Naive thymus-derived CD4-positive, alpha-beta T cell (primary cell): ENCODE measurements at regions not wholly inside any gene's neighbourhood (a gene's known extent, or its start where the extent isn't known, plus 50 kb on each side); places are given as distances from the start of the nearest gene placed in this dataset.

Source experiments
- ATAC-seq: fragments of 150-1000 bp; cut with Tn5 transposase; 2 replicates; pipeline ENCODE4 v1.10.0; 2021; ENCODE audit warnings: mild to moderate bottlenecking, moderate library complexity
- CTCF ChIA-PET: fragments of 350-600 bp; sonication (Branson Sonifier 250); formaldehyde crosslinking; loops from one replicate; lab custom pipeline; 2021; ENCODE audit warnings: antibody characterized with exemption; lab: Charles Lee
- POLR2A ChIA-PET: fragments of 350-600 bp; sonication (Branson Sonifier 250); formaldehyde crosslinking; loops from one replicate; lab custom pipeline; 2021; ENCODE audit warnings: antibody characterized with exemption, inconsistent platforms; lab: Charles Lee
- DNase-seq, 9 donors: peaks; one replicate each; pipeline versions ENCODE4 v3.0.0 to v3.0.0-alpha.2; 2020 to 2022; ENCODE audit warnings: mixed read lengths in 1 of 9
- H3K27ac ChIP-seq: one replicate; pipeline ENCODE4 v1.7.0; 2013; ENCODE audit warnings: mild to moderate bottlenecking, low read depth, low read length, moderate library complexity
- H3K27me3 ChIP-seq, 2 donors: one replicate each; pipeline ENCODE4 v1.7.0; 2013; ENCODE audit warnings: low read length in 2 of 2, mild to moderate bottlenecking in 2 of 2, moderate library complexity in 2 of 2; ENCODE audit not compliant: control insufficient read depth in 2 of 2, insufficient read depth in 2 of 2
- H3K36me3 ChIP-seq, 3 experiments: 1 replicate in 2 of 3; 2 replicates in 1 of 3; pipeline ENCODE4 v1.7.0; 2013; ENCODE audit warnings: low read length in 3 of 3, mild to moderate bottlenecking in 3 of 3, moderate library complexity in 1 of 3; ENCODE audit not compliant: insufficient read depth in 3 of 3, control insufficient read depth in 2 of 3
- H3K4me1 ChIP-seq, 2 donors: one replicate each; pipeline ENCODE4 v1.7.0; 2013; ENCODE audit warnings: low read length in 2 of 2, mild to moderate bottlenecking in 2 of 2, moderate library complexity in 1 of 2; ENCODE audit not compliant: control insufficient read depth in 2 of 2, insufficient read depth in 2 of 2
- H3K4me3 ChIP-seq: 2 replicates; pipeline ENCODE4 v1.7.0; 2013; ENCODE audit warnings: mild to moderate bottlenecking, low read length
- H3K9me3 ChIP-seq, 3 experiments: 1 replicate in 2 of 3; 2 replicates in 1 of 3; pipeline ENCODE4 v1.7.0; 2013; ENCODE audit warnings: low read length in 3 of 3; ENCODE audit not compliant: control insufficient read depth in 2 of 3
- H3K27ac Mint-ChIP-seq, 9 donors: one replicate each; pipeline ENCODE4 v1.8.0; 2020 to 2022; ENCODE audit warnings: mixed read lengths in 9 of 9, mild to moderate bottlenecking in 8 of 9, moderate library complexity in 5 of 9, inconsistent platforms in 2 of 9
- H3K27me3 Mint-ChIP-seq, 5 donors: one replicate each; pipeline ENCODE4 v1.8.0; 2021 to 2022; ENCODE audit warnings: mixed read lengths in 5 of 5, mild to moderate bottlenecking in 1 of 5
- H3K36me3 Mint-ChIP-seq, 5 donors: one replicate each; pipeline ENCODE4 v1.8.0; 2020 to 2022; ENCODE audit warnings: mixed read lengths in 5 of 5, mild to moderate bottlenecking in 3 of 5, inconsistent platforms in 1 of 5
- H3K4me1 Mint-ChIP-seq, 7 donors: one replicate each; pipeline ENCODE4 v1.8.0; 2020 to 2022; ENCODE audit warnings: mixed read lengths in 7 of 7, mild to moderate bottlenecking in 3 of 7, inconsistent platforms in 1 of 7
- H3K4me3 Mint-ChIP-seq, 10 donors: one replicate each; pipeline ENCODE4 v1.8.0; 2020 to 2022; ENCODE audit warnings: mild to moderate bottlenecking in 10 of 10, mixed read lengths in 10 of 10, moderate library complexity in 6 of 10, inconsistent platforms in 2 of 10
- H3K9me3 Mint-ChIP-seq, 11 donors: one replicate each; pipeline ENCODE4 v1.8.0; 2020 to 2022; ENCODE audit warnings: mixed read lengths in 11 of 11, mild to moderate bottlenecking in 4 of 11, inconsistent platforms in 1 of 11, moderate library complexity in 1 of 11
- intact Hi-C, 2 donors: fragments of 100-400 bp; cut with micrococcal nuclease; formaldehyde crosslinking; loops; one replicate each; pipeline ENCODE4 v1.15.1; 2023

GRCh38 chr2:234764372-234764771 lies 187.4 kb upstream of the SH3BP4 start:
- H3K36me3 ChIP-seq, result no peaks in the 10 kb centered on the region
- intact Hi-C loops, result no loop called here
- peaks cover 0 to 42% (median 25%) of the 10 kb centered on the region in 5 donors for H3K27me3 Mint-ChIP-seq
- H3K27me3 ChIP-seq, result no peaks in the 10 kb centered on the region
- ChIA-PET POLR2A (no interaction called here), CTCF (no interaction called here)
- no peak overlapping the region for H3K4me3 Mint-ChIP-seq
- H3K36me3 Mint-ChIP-seq, result no peaks in the 10 kb centered on the region
- H3K4me3 ChIP-seq, result no peak overlapping the region
- no peak for DNase-seq
- no peak overlapping the region for H3K27ac Mint-ChIP-seq
- peaks cover 0 to 15% (median 6%) of the 10 kb centered on the region in 11 donors for H3K9me3 Mint-ChIP-seq
- no peaks in the 10 kb centered on the region for H3K9me3 ChIP-seq
- no peaks in the 10 kb centered on the region for H3K4me1 ChIP-seq
- no peaks in the 10 kb centered on the region for H3K4me1 Mint-ChIP-seq
- no peak for ATAC-seq
- H3K27ac ChIP-seq, result no peak overlapping the region

GRCh38 chr2:234763002-234763873 lies 188.6 kb upstream of the SH3BP4 start:
- intact Hi-C loops, result no loop called here
- H3K9me3 ChIP-seq, result no peaks in the 10 kb centered on the region
- peaks cover 0 to 45% (median 33%) of the 10 kb centered on the region in 5 donors for H3K27me3 Mint-ChIP-seq
- H3K4me1 ChIP-seq, result no peaks in the 10 kb centered on the region
- peaks cover 0 to 22% (median 6%) of the 10 kb centered on the region in 11 donors for H3K9me3 Mint-ChIP-seq
- H3K4me1 Mint-ChIP-seq, result no peaks in the 10 kb centered on the region
- no peak overlapping the region for H3K27ac Mint-ChIP-seq
- H3K27me3 ChIP-seq, result no peaks in the 10 kb centered on the region
- no peaks in the 10 kb centered on the region for H3K36me3 ChIP-seq
- ChIA-PET POLR2A (no interaction called here), CTCF (no interaction called here)
- no peak for DNase-seq
- no peak overlapping the region for H3K27ac ChIP-seq
- ATAC-seq, result no peak
- H3K4me3 Mint-ChIP-seq, result no peak overlapping the region
- H3K4me3 ChIP-seq, result no peak overlapping the region
- H3K36me3 Mint-ChIP-seq, result no peaks in the 10 kb centered on the region

GRCh38 chr2:234761910-234762309 lies 189.9 kb upstream of the SH3BP4 start:
- Mint-ChIP-seq H3K4me1 (no peaks in the 10 kb centered on the region), H3K9me3 (peaks cover 0 to 23% (median 6%) of the 10 kb centered on the region in 11 donors), H3K27me3 (peaks cover 0 to 40% (median 34%) of the 10 kb centered on the region in 5 donors), H3K36me3 (no peaks in the 10 kb centered on the region), H3K27ac (no peak overlapping the region), H3K4me3 (no peak overlapping the region)
- DNase-seq (no peak), ATAC-seq (no peak)
- Histone ChIP-seq H3K27ac (no peak overlapping the region), H3K27me3 (no peaks in the 10 kb centered on the region), H3K36me3 (no peaks in the 10 kb centered on the region), H3K4me1 (no peaks in the 10 kb centered on the region), H3K9me3 (no peaks in the 10 kb centered on the region), H3K4me3 (no peak overlapping the region)
- POLR2A ChIA-PET, result no interaction called here
- CTCF ChIA-PET, result no interaction called here
- intact Hi-C loops, result no loop called here

GRCh38 chr2:234754126-234754525 lies 197.7 kb upstream of the SH3BP4 start:
- H3K36me3 Mint-ChIP-seq, result peaks cover 0 to 3% (median 0%) of the 10 kb centered on the region in 5 donors
- no peaks in the 10 kb centered on the region for H3K4me1 ChIP-seq
- POLR2A ChIA-PET, result no interaction called here
- no peak overlapping the region for H3K4me3 ChIP-seq
- H3K27me3 ChIP-seq, result no peaks in the 10 kb centered on the region
- ATAC-seq (no peak), DNase-seq (no peak)
- intact Hi-C loops, result no loop called here
- no peak overlapping the region for H3K27ac Mint-ChIP-seq
- H3K36me3 ChIP-seq, result no peaks in the 10 kb centered on the region
- no peaks in the 10 kb centered on the region for H3K9me3 ChIP-seq
- H3K4me3 Mint-ChIP-seq, result no peak overlapping the region
- H3K27me3 Mint-ChIP-seq, result peaks cover 0 to 16% (median 10%) of the 10 kb centered on the region in 5 donors
- H3K9me3 Mint-ChIP-seq, result peaks cover 0 to 21% (median 2%) of the 10 kb centered on the region in 11 donors
- CTCF ChIA-PET, result no interaction called here
- no peak overlapping the region for H3K27ac ChIP-seq
- no peaks in the 10 kb centered on the region for H3K4me1 Mint-ChIP-seq

- H3K36me3 ChIP-seq, result no peaks in the 10 kb centered on the region
- no peaks in the 10 kb centered on the region for H3K4me1 Mint-ChIP-seq
- H3K27ac ChIP-seq, result no peak overlapping the region
- H3K27me3 Mint-ChIP-seq, result peaks cover 0 to 15% (median 11%) of the 10 kb centered on the region in 5 donors
- peaks cover 0 to 21% (median 2%) of the 10 kb centered on the region in 11 donors for H3K9me3 Mint-ChIP-seq
- ATAC-seq (no peak), DNase-seq (no peak)
- H3K4me3 Mint-ChIP-seq, result no peak overlapping the region
- H3K9me3 ChIP-seq, result no peaks in the 10 kb centered on the region
- H3K4me1 ChIP-seq, result no peaks in the 10 kb centered on the region
- H3K27ac Mint-ChIP-seq, result no peak overlapping the region
- H3K36me3 Mint-ChIP-seq, result peaks cover 0 to 3% (median 0%) of the 10 kb centered on the region in 5 donors
- POLR2A ChIA-PET, result no interaction called here
- CTCF ChIA-PET, result no interaction called here
- no peak overlapping the region for H3K4me3 ChIP-seq
- intact Hi-C loops, result no loop called here
- no peaks in the 10 kb centered on the region for H3K27me3 ChIP-seq
Measured at GRCh38 chr2:234753701-234754100, 198.1 kb upstream of the SH3BP4 start.

GRCh38 chr2:234752966-234753365 lies 198.9 kb upstream of the SH3BP4 start:
- Mint-ChIP-seq H3K36me3 (peaks cover 0 to 3% (median 0%) of the 10 kb centered on the region in 5 donors), H3K27me3 (peaks cover 0 to 15% (median 11%) of the 10 kb centered on the region in 5 donors), H3K9me3 (peaks cover 0 to 23% (median 3%) of the 10 kb centered on the region in 11 donors), H3K4me1 (no peaks in the 10 kb centered on the region), H3K27ac (no peak overlapping the region), H3K4me3 (no peak overlapping the region)
- no peak for ATAC-seq
- Histone ChIP-seq H3K4me3 (no peak overlapping the region), H3K36me3 (no peaks in the 10 kb centered on the region), H3K27ac (no peak overlapping the region), H3K4me1 (no peaks in the 10 kb centered on the region), H3K27me3 (no peaks in the 10 kb centered on the region), H3K9me3 (no peaks in the 10 kb centered on the region)
- no peak for DNase-seq
- intact Hi-C loops, result no loop called here
- ChIA-PET CTCF (no interaction called here), POLR2A (no interaction called here)
